ENCODE measurements at regions not wholly inside any gene's neighbourhood (a gene's known extent, or its start where the extent isn't known, plus 50 kb on each side); places are given as distances from the start of the nearest gene placed in this dataset.

- Mint-ChIP-seq H3K36me3 (ENCODE audit: low read depth) (no peaks in the 10 kb centered on the region), H3K4me3 (ENCODE audit: low read depth) (no peak overlapping the region), H3K9me3 (peaks cover 29% of the 10 kb centered on the region), H3K27ac (no peak overlapping the region), H3K27me3 (ENCODE audit: low read depth) (no peaks in the 10 kb centered on the region), H3K4me1 (ENCODE audit: low read depth) (no peaks in the 10 kb centered on the region)
- intact Hi-C loops (cut with micrococcal nuclease): no loop called here
- no peak for DNase-seq (ENCODE audit: low spot score)
Observed at GRCh38 chr2:139626128-139626527, 845.9 kb upstream of the NXPH2 start.

GRCh38 chr2:139622691-139623090 is 842.5 kb upstream of the NXPH2 start:
- no peak for DNase-seq (ENCODE audit: low spot score)
- H3K4me3 Mint-ChIP-seq (ENCODE audit: low read depth): no peak overlapping the region
- H3K27ac Mint-ChIP-seq: no peak overlapping the region
- intact Hi-C loops (cut with micrococcal nuclease): no loop called here
- no peaks in the 10 kb centered on the region for H3K4me1 Mint-ChIP-seq (ENCODE audit: low read depth)
- H3K9me3 Mint-ChIP-seq: peaks cover 51% of the 10 kb centered on the region
- H3K27me3 Mint-ChIP-seq (ENCODE audit: low read depth): no peaks in the 10 kb centered on the region
- no peaks in the 10 kb centered on the region for H3K36me3 Mint-ChIP-seq (ENCODE audit: low read depth)

GRCh38 chr2:139617747-139618146 is 837.6 kb upstream of the NXPH2 start:
- Mint-ChIP-seq H3K27me3 (ENCODE audit: low read depth) (no peaks in the 10 kb centered on the region), H3K4me1 (ENCODE audit: low read depth) (no peaks in the 10 kb centered on the region), H3K27ac (no peak overlapping the region), H3K4me3 (ENCODE audit: low read depth) (no peak overlapping the region), H3K36me3 (ENCODE audit: low read depth) (no peaks in the 10 kb centered on the region), H3K9me3 (peaks cover 57% of the 10 kb centered on the region)
- intact Hi-C loops (cut with micrococcal nuclease): no loop called here
- DNase-seq (ENCODE audit: low spot score): no peak

GRCh38 chr2:139613264-139613663 is 833.1 kb upstream of the NXPH2 start:
- Mint-ChIP-seq H3K4me3 (ENCODE audit: low read depth) (no peak overlapping the region), H3K4me1 (ENCODE audit: low read depth) (no peaks in the 10 kb centered on the region), H3K27me3 (ENCODE audit: low read depth) (no peaks in the 10 kb centered on the region), H3K9me3 (peaks cover 39% of the 10 kb centered on the region), H3K27ac (no peak overlapping the region), H3K36me3 (ENCODE audit: low read depth) (no peaks in the 10 kb centered on the region)
- no peak for DNase-seq (ENCODE audit: low spot score)
- intact Hi-C loops (cut with micrococcal nuclease): no loop called here

- no peaks in the 10 kb centered on the region for H3K36me3 Mint-ChIP-seq (ENCODE audit: low read depth)
- H3K27me3 Mint-ChIP-seq (ENCODE audit: low read depth): no peaks in the 10 kb centered on the region
- no peak overlapping the region for H3K27ac Mint-ChIP-seq
- H3K4me3 Mint-ChIP-seq (ENCODE audit: low read depth): no peak overlapping the region
- no peak for DNase-seq (ENCODE audit: low spot score)
- H3K4me1 Mint-ChIP-seq (ENCODE audit: low read depth): no peaks in the 10 kb centered on the region
- H3K9me3 Mint-ChIP-seq: peaks cover 48% of the 10 kb centered on the region
- intact Hi-C loops (cut with micrococcal nuclease): no loop called here
Observed at GRCh38 chr2:139610512-139610911, 830.3 kb upstream of the NXPH2 start.

- no peaks in the 10 kb centered on the region for H3K36me3 Mint-ChIP-seq (ENCODE audit: low read depth)
- no peaks in the 10 kb centered on the region for H3K4me1 Mint-ChIP-seq (ENCODE audit: low read depth)
Observed at GRCh38 chr2:139609109-139609508, 828.9 kb upstream of the NXPH2 start.

GRCh38 chr2:139605668-139606067 is 825.5 kb upstream of the NXPH2 start:
- peaks cover 47% of the 10 kb centered on the region for H3K9me3 Mint-ChIP-seq
- no peaks in the 10 kb centered on the region for H3K4me1 Mint-ChIP-seq (ENCODE audit: low read depth)
- H3K27me3 Mint-ChIP-seq (ENCODE audit: low read depth): no peaks in the 10 kb centered on the region
- H3K4me3 Mint-ChIP-seq (ENCODE audit: low read depth): no peak overlapping the region
- H3K27ac Mint-ChIP-seq: no peak overlapping the region
- DNase-seq (ENCODE audit: low spot score): no peak
- intact Hi-C loops (cut with micrococcal nuclease): no loop called here
- no peaks in the 10 kb centered on the region for H3K36me3 Mint-ChIP-seq (ENCODE audit: low read depth)

More at GRCh38 chr2:139609109-139609508, 828.9 kb upstream of the NXPH2 start:
- no peak overlapping the region for H3K27ac Mint-ChIP-seq
- intact Hi-C loops (cut with micrococcal nuclease): no loop called here
- H3K27me3 Mint-ChIP-seq (ENCODE audit: low read depth): no peaks in the 10 kb centered on the region
- no peak overlapping the region for H3K4me3 Mint-ChIP-seq (ENCODE audit: low read depth)
- DNase-seq (ENCODE audit: low spot score): no peak
- peaks cover 50% of the 10 kb centered on the region for H3K9me3 Mint-ChIP-seq

- intact Hi-C loops (cut with micrococcal nuclease): no loop called here
- H3K36me3 Mint-ChIP-seq (ENCODE audit: low read depth): no peaks in the 10 kb centered on the region
Observed at GRCh38 chr2:139600166-139600565, 820.0 kb upstream of the NXPH2 start.

GRCh38 chr2:139585101-139585500 is 804.9 kb upstream of the NXPH2 start:
- Mint-ChIP-seq H3K27ac (no peak overlapping the region), H3K9me3 (peaks cover 15% of the 10 kb centered on the region)
- no peak for DNase-seq (ENCODE audit: low spot score)

More at GRCh38 chr2:139600166-139600565, 820.0 kb upstream of the NXPH2 start:
- no peak overlapping the region for H3K4me3 Mint-ChIP-seq (ENCODE audit: low read depth)
- no peaks in the 10 kb centered on the region for H3K4me1 Mint-ChIP-seq (ENCODE audit: low read depth)
- DNase-seq (ENCODE audit: low spot score): no peak
- no peak overlapping the region for H3K27ac Mint-ChIP-seq
- H3K27me3 Mint-ChIP-seq (ENCODE audit: low read depth): no peaks in the 10 kb centered on the region
- H3K9me3 Mint-ChIP-seq: peaks cover 9% of the 10 kb centered on the region

GRCh38 chr2:139574371-139574770 is 794.2 kb upstream of the NXPH2 start:
- no peaks in the 10 kb centered on the region for H3K36me3 Mint-ChIP-seq (ENCODE audit: low read depth)
- no peaks in the 10 kb centered on the region for H3K27me3 Mint-ChIP-seq (ENCODE audit: low read depth)
- intact Hi-C loops (cut with micrococcal nuclease): no loop called here
- no peak overlapping the region for H3K4me3 Mint-ChIP-seq (ENCODE audit: low read depth)
- H3K4me1 Mint-ChIP-seq (ENCODE audit: low read depth): no peaks in the 10 kb centered on the region
- no peak overlapping the region for H3K27ac Mint-ChIP-seq
- peaks cover 45% of the 10 kb centered on the region for H3K9me3 Mint-ChIP-seq
- DNase-seq (ENCODE audit: low spot score): no peak

More at GRCh38 chr2:139585101-139585500, 804.9 kb upstream of the NXPH2 start:
- Mint-ChIP-seq H3K27me3 (ENCODE audit: low read depth) (no peaks in the 10 kb centered on the region), H3K4me1 (ENCODE audit: low read depth) (no peaks in the 10 kb centered on the region), H3K4me3 (ENCODE audit: low read depth) (no peak overlapping the region), H3K36me3 (ENCODE audit: low read depth) (no peaks in the 10 kb centered on the region)
- intact Hi-C loops (cut with micrococcal nuclease): no loop called here

- no peak for DNase-seq (ENCODE audit: low spot score)
- Mint-ChIP-seq H3K4me3 (ENCODE audit: low read depth) (no peak overlapping the region), H3K27me3 (ENCODE audit: low read depth) (no peaks in the 10 kb centered on the region), H3K9me3 (peaks cover 68% of the 10 kb centered on the region), H3K4me1 (ENCODE audit: low read depth) (no peaks in the 10 kb centered on the region), H3K36me3 (ENCODE audit: low read depth) (no peaks in the 10 kb centered on the region), H3K27ac (no peak overlapping the region)
- intact Hi-C loops (cut with micrococcal nuclease): no loop called here
Observed at GRCh38 chr2:139556789-139557188, 776.6 kb upstream of the NXPH2 start.

- H3K4me1 Mint-ChIP-seq (ENCODE audit: low read depth): no peaks in the 10 kb centered on the region
- intact Hi-C loops (cut with micrococcal nuclease): no loop called here
- DNase-seq (ENCODE audit: low spot score): no peak
- no peaks in the 10 kb centered on the region for H3K36me3 Mint-ChIP-seq (ENCODE audit: low read depth)
- no peak overlapping the region for H3K27ac Mint-ChIP-seq
- peaks cover 40% of the 10 kb centered on the region for H3K9me3 Mint-ChIP-seq
- H3K4me3 Mint-ChIP-seq (ENCODE audit: low read depth): no peak overlapping the region
- no peaks in the 10 kb centered on the region for H3K27me3 Mint-ChIP-seq (ENCODE audit: low read depth)
Observed at GRCh38 chr2:139550873-139551272, 770.7 kb upstream of the NXPH2 start.

- Mint-ChIP-seq H3K4me1 (ENCODE audit: low read depth) (no peaks in the 10 kb centered on the region), H3K27ac (no peak overlapping the region), H3K36me3 (ENCODE audit: low read depth) (no peaks in the 10 kb centered on the region), H3K27me3 (ENCODE audit: low read depth) (no peaks in the 10 kb centered on the region), H3K9me3 (peaks cover 35% of the 10 kb centered on the region), H3K4me3 (ENCODE audit: low read depth) (no peak overlapping the region)
- no peak for DNase-seq (ENCODE audit: low spot score)
- intact Hi-C loops (cut with micrococcal nuclease): no loop called here
Observed at GRCh38 chr2:139550341-139550740, 770.2 kb upstream of the NXPH2 start.

- intact Hi-C loops (cut with micrococcal nuclease): no loop called here
- no peak for DNase-seq (ENCODE audit: low spot score)
- Mint-ChIP-seq H3K4me3 (ENCODE audit: low read depth) (no peak overlapping the region), H3K27me3 (ENCODE audit: low read depth) (no peaks in the 10 kb centered on the region), H3K4me1 (ENCODE audit: low read depth) (no peaks in the 10 kb centered on the region), H3K27ac (no peak overlapping the region), H3K9me3 (peaks cover 37% of the 10 kb centered on the region), H3K36me3 (ENCODE audit: low read depth) (no peaks in the 10 kb centered on the region)
Observed at GRCh38 chr2:139544186-139544851, 764.1 kb upstream of the NXPH2 start.
